ENCODE measurements at regions not wholly inside any gene's neighbourhood (a gene's known extent, or its start where the extent isn't known, plus 50 kb on each side); places are given as distances from the start of the nearest gene placed in this dataset.

DNA sequence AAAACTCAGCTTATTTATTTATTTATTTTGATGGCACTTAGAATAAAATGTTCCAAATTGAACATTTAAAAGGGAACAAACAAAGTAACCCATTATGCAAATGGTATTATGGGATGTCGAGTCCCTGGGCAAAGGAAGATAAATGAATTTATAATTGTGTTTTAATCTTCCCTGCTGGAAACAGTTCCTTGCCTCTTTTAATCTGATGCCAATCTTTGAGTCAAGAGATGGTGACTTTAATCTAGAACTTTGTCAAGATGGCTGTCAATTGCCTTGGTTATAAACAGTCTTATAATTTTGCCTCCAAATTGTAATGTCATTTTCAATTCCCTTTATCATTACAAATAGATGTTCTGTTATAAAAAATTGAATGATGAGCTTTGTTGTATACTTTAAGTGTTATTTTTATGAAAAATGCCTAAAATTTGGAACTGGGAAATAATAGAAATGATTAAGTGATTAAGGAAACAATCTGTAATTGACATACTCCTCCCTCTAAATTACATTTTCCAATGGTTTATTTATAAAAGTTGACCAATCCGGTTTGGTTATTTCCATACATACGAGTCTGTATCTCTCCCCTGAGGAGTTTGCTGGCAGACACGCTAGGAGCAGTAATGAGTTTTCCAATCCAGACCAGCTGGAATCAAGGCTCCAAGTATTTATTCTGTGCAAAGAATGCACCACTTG lies 134.9 kb upstream of the FRMD6 start:
- Histone ChIP-seq H3K27ac (ENCODE audit: low read length) (no peak overlapping the region), H3K4me2 (ENCODE audit: insufficient read depth, low read length) (no peak overlapping the region), H3K4me1 (ENCODE audit: insufficient read depth, low read length) (no peaks in the 10 kb centered on the region), H4K20me1 (ENCODE audit: insufficient read depth, low read length) (no peaks in the 10 kb centered on the region), H2AFZ (ENCODE audit: low read depth, low read length) (no peak overlapping the region), H3K27me3 (ENCODE audit: insufficient read depth, low read length, poor library complexity) (no peaks in the 10 kb centered on the region), H3K9me3 (ENCODE audit: insufficient read depth, low read length, severe bottlenecking) (no peaks in the 10 kb centered on the region), H3K36me3 (ENCODE audit: insufficient read depth, low read length) (no peaks in the 10 kb centered on the region), H3K4me3 (ENCODE audit: low read depth in 1 of 2, low read length in 2 of 2) (no peak overlapping the region), H3K9ac (ENCODE audit: low read depth, low read length) (no peak overlapping the region), H3K79me2 (ENCODE audit: insufficient read depth, low read length) (no peaks in the 10 kb centered on the region)
- TF ChIP-seq, protein P1, sequence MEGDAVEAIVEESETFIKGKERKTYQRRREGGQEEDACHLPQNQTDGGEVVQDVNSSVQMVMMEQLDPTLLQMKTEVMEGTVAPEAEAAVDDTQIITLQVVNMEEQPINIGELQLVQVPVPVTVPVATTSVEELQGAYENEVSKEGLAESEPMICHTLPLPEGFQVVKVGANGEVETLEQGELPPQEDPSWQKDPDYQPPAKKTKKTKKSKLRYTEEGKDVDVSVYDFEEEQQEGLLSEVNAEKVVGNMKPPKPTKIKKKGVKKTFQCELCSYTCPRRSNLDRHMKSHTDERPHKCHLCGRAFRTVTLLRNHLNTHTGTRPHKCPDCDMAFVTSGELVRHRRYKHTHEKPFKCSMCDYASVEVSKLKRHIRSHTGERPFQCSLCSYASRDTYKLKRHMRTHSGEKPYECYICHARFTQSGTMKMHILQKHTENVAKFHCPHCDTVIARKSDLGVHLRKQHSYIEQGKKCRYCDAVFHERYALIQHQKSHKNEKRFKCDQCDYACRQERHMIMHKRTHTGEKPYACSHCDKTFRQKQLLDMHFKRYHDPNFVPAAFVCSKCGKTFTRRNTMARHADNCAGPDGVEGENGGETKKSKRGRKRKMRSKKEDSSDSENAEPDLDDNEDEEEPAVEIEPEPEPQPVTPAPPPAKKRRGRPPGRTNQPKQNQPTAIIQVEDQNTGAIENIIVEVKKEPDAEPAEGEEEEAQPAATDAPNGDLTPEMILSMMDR (IDR thresholded peaks at IDR 0.05; ENCODE audit: borderline replicate concordance, extremely low read depth, low read length, poor library complexity, severe bottlenecking): no peak
- TF ChIP-seq EZH2 (IDR thresholded peaks at IDR 0.05; ENCODE audit: borderline replicate concordance, low read depth, low read length, severe bottlenecking): no peak
- DNase-seq (no peak), ATAC-seq (ENCODE audit: insufficient read depth, low read depth) (no peak)

DNA sequence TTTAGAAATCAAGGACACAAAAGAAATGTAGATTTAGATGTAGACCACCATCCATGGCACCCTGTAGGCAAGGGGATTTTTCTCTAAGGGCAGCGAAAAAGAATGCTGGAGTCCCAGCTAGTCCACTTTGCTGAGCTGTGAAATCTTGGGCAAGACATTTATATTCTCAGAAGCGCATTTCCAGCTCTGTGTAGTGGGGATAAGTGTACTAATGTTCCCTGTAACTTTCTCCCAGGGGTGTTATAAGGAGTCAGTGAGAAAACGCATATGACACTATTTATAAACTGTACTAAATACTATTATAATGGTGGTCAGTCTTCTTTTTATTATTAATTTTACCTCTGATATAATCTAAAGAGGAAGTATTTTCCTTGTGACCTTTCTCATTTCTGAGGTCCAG lies 133.4 kb upstream of the FRMD6 start:
- ATAC-seq (ENCODE audit: insufficient read depth, low read depth): no peak
- no peak overlapping the region for H3K9ac ChIP-seq (ENCODE audit: low read depth, low read length)
- no peaks in the 10 kb centered on the region for H3K9me3 ChIP-seq (ENCODE audit: insufficient read depth, low read length, severe bottlenecking)
- no peak for TF ChIP-seq EZH2 (IDR thresholded peaks at IDR 0.05; ENCODE audit: borderline replicate concordance, low read depth, low read length, severe bottlenecking)
- no peaks in the 10 kb centered on the region for H3K4me1 ChIP-seq (ENCODE audit: insufficient read depth, low read length)
- H4K20me1 ChIP-seq (ENCODE audit: insufficient read depth, low read length): no peaks in the 10 kb centered on the region
- no peak overlapping the region for H3K27ac ChIP-seq (ENCODE audit: low read length)
- H3K79me2 ChIP-seq (ENCODE audit: insufficient read depth, low read length): no peaks in the 10 kb centered on the region
- no peaks in the 10 kb centered on the region for H3K27me3 ChIP-seq (ENCODE audit: insufficient read depth, low read length, poor library complexity)
- no peak overlapping the region for H3K4me3 ChIP-seq (ENCODE audit: low read depth in 1 of 2, low read length in 2 of 2)
- H2AFZ ChIP-seq (ENCODE audit: low read depth, low read length): no peak overlapping the region
- no peak overlapping the region for H3K4me2 ChIP-seq (ENCODE audit: insufficient read depth, low read length)
- no peaks in the 10 kb centered on the region for H3K36me3 ChIP-seq (ENCODE audit: insufficient read depth, low read length)
- DNase-seq: no peak

DNA sequence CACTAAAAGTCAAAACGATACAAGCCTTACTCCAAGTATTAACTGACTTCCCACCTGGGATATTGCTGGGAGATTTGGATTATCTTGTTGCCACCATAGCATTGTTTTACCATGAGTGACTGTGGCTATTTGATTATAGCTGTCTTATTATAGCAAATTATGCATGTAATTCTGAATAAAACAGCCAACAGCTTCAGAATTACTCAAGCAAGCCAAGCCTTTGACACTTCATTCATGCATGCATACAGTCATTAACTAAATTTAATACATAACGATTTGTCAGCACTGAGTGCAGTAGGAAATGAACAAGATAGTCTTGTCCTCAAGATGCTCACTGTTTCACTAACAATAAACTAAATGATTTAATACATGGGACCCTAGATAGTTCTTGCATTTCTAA lies 133.0 kb upstream of the FRMD6 start:
- DNase-seq: no peak
- Histone ChIP-seq H3K9me3 (ENCODE audit: insufficient read depth, low read length, severe bottlenecking) (no peaks in the 10 kb centered on the region), H2AFZ (ENCODE audit: low read depth, low read length) (no peak overlapping the region), H3K36me3 (ENCODE audit: insufficient read depth, low read length) (no peaks in the 10 kb centered on the region), H3K27me3 (ENCODE audit: insufficient read depth, low read length, poor library complexity) (no peaks in the 10 kb centered on the region), H4K20me1 (ENCODE audit: insufficient read depth, low read length) (no peaks in the 10 kb centered on the region), H3K9ac (ENCODE audit: low read depth, low read length) (no peak overlapping the region), H3K4me1 (ENCODE audit: insufficient read depth, low read length) (no peaks in the 10 kb centered on the region), H3K27ac (ENCODE audit: low read length) (no peak overlapping the region), H3K4me3 (ENCODE audit: low read depth in 1 of 2, low read length in 2 of 2) (no peak overlapping the region), H3K4me2 (ENCODE audit: insufficient read depth, low read length) (no peak overlapping the region), H3K79me2 (ENCODE audit: insufficient read depth, low read length) (no peaks in the 10 kb centered on the region)
- TF ChIP-seq, protein P1 (IDR thresholded peaks at IDR 0.05; ENCODE audit: borderline replicate concordance, extremely low read depth, low read length, poor library complexity, severe bottlenecking): no peak
- TF ChIP-seq EZH2 (IDR thresholded peaks at IDR 0.05; ENCODE audit: borderline replicate concordance, low read depth, low read length, severe bottlenecking): no peak
- ATAC-seq (ENCODE audit: insufficient read depth, low read depth): no peak

DNA sequence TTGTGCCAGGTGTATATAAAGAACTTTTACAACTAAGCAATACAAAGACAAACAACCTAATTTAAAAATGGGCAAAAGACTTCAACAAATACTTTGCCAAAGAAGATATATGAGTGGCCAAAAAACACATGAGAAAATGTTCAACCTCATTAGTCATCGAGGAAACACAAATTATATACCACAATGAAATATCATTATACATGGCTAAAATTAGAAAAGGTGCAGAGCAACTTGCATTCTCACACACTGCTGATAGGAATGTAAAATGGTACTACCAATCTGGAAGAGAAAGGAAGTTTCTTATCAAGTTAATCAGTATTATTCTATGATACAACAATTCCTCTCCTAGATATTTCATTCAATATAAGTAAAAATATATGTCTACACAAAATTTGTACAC lies 131.6 kb upstream of the FRMD6 start:
- Histone ChIP-seq H3K27me3 (ENCODE audit: insufficient read depth, low read length, poor library complexity) (no peaks in the 10 kb centered on the region), H3K27ac (ENCODE audit: low read length) (no peak overlapping the region), H3K9me3 (ENCODE audit: insufficient read depth, low read length, severe bottlenecking) (no peaks in the 10 kb centered on the region), H2AFZ (ENCODE audit: low read depth, low read length) (no peak overlapping the region), H3K79me2 (ENCODE audit: insufficient read depth, low read length) (no peaks in the 10 kb centered on the region), H4K20me1 (ENCODE audit: insufficient read depth, low read length) (no peaks in the 10 kb centered on the region), H3K4me2 (ENCODE audit: insufficient read depth, low read length) (no peak overlapping the region), H3K4me1 (ENCODE audit: insufficient read depth, low read length) (no peaks in the 10 kb centered on the region), H3K9ac (ENCODE audit: low read depth, low read length) (no peak overlapping the region), H3K4me3 (ENCODE audit: low read depth in 1 of 2, low read length in 2 of 2) (no peak overlapping the region), H3K36me3 (ENCODE audit: insufficient read depth, low read length) (no peaks in the 10 kb centered on the region)
- no peak for ATAC-seq (ENCODE audit: insufficient read depth, low read depth)
- no peak for TF ChIP-seq EZH2 (IDR thresholded peaks at IDR 0.05; ENCODE audit: borderline replicate concordance, low read depth, low read length, severe bottlenecking)
- TF ChIP-seq, protein P1 (IDR thresholded peaks at IDR 0.05; ENCODE audit: borderline replicate concordance, extremely low read depth, low read length, poor library complexity, severe bottlenecking): no peak
- DNase-seq: no peak
